ENCODE measurements at regions not wholly inside any gene's neighbourhood (a gene's known extent, or its start where the extent isn't known, plus 50 kb on each side); places are given as distances from the start of the nearest gene placed in this dataset.
"Not testable (repeated sequence)": the region's sequence is repeated elsewhere in the genome, so short reads cannot be mapped to it uniquely, and the experiment has no call there.

GRCh38 chr20:40894237-40894630 is 134.4 kb upstream of the TOP1 start:
- DNase-seq, result no peak

GRCh38 chr20:40895182-40895581 is 133.4 kb upstream of the TOP1 start:
- DNase-seq, result no peak

- DNase-seq, result no peak
Observed at GRCh38 chr20:40896814-40897700, 131.6 kb upstream of the TOP1 start.

GRCh38 chr20:40899344-40899743 is 129.3 kb upstream of the TOP1 start:
- DNase-seq, result no peak

GRCh38 chr20:40900666-40901215 is 127.9 kb upstream of the TOP1 start:
- no peak for DNase-seq

GRCh38 chr20:40902661-40903060 is 126.0 kb upstream of the TOP1 start:
- DNase-seq, result no peak

GRCh38 chr20:40908309-40908708 is 120.3 kb upstream of the TOP1 start:
- DNase-seq, result no peak

- not testable (repeated sequence) for DNase-seq
Observed at GRCh38 chr20:40909489-40909888, 119.1 kb upstream of the TOP1 start.

GRCh38 chr20:40910436-40910835 is 118.2 kb upstream of the TOP1 start:
- DNase-seq, result not testable (repeated sequence)

GRCh38 chr20:40911152-40911551 is 117.5 kb upstream of the TOP1 start:
- DNase-seq, result not testable (repeated sequence)

- DNase-seq, result no peak
Observed at GRCh38 chr20:40913224-40914185, 115.1 kb upstream of the TOP1 start.

- DNase-seq, result no peak
Observed at GRCh38 chr20:40915756-40916155, 112.9 kb upstream of the TOP1 start.

GRCh38 chr20:40916276-40916675 is 112.3 kb upstream of the TOP1 start:
- DNase-seq, result no peak

GRCh38 chr20:40920291-40920690 is 108.3 kb upstream of the TOP1 start:
- no peak for DNase-seq

GRCh38 chr20:40922865-40923264 is 105.8 kb upstream of the TOP1 start:
- DNase-seq, result no peak

- DNase-seq, result no peak
Observed at GRCh38 chr20:40925829-40926510, 102.7 kb upstream of the TOP1 start.

GRCh38 chr20:40926928-40927327 is 101.7 kb upstream of the TOP1 start:
- no peak for DNase-seq

- no peak for DNase-seq
Observed at GRCh38 chr20:40930561-40930960, 98.1 kb upstream of the TOP1 start.

- no peak for DNase-seq
Observed at GRCh38 chr20:40931410-40932044, 97.1 kb upstream of the TOP1 start.

GRCh38 chr20:40932436-40932835 is 96.2 kb upstream of the TOP1 start:
- DNase-seq, result no peak

GRCh38 chr20:40933758-40934157 is 94.9 kb upstream of the TOP1 start:
- DNase-seq, result no peak

- no peak for DNase-seq
Observed at GRCh38 chr20:40938020-40938419, 90.6 kb upstream of the TOP1 start.
